Thyroid gland (tissue), 4 donors: ENCODE measurements at regions not wholly inside any gene's neighbourhood (a gene's known extent, or its start where the extent isn't known, plus 50 kb on each side); places are given as distances from the start of the nearest gene placed in this dataset.

Experiments used
- DNase-seq, 2 donors: peaks; one replicate each; pipeline ENCODE4 v3.0.0-alpha.2; 2019
- H3K27ac ChIP-seq, 3 donors: fragments of 200-600 bp; sonication (generic); 1 replicate in 2 of 3; 2 replicates in 1 of 3; pipeline ENCODE4 v1.5.1; 2016 to 2019; ENCODE audit warnings: mild to moderate bottlenecking in 1 of 3, moderate library complexity in 1 of 3
- H3K27me3 ChIP-seq: fragments of 200-600 bp; sonication (generic); one replicate; pipeline ENCODE4 v1.5.1; 2019
- H3K36me3 ChIP-seq, 2 donors: fragments of 200-600 bp; sonication (generic); one replicate each; pipeline ENCODE4 v1.5.1; 2016 to 2019
- H3K4me1 ChIP-seq, 2 donors: fragments of 200-600 bp; sonication (generic); one replicate each; pipeline ENCODE4 v1.5.1; 2017 to 2019
- H3K4me3 ChIP-seq, 3 donors: fragments of 200-600 bp; sonication (generic); replicated peaks in 1 of 3; 1 replicate in 2 of 3; 2 replicates in 1 of 3; pipeline ENCODE4 v1.5.1; 2016; ENCODE audit warnings: mild to moderate bottlenecking in 1 of 3
- H3K9me3 ChIP-seq: fragments of 200-600 bp; sonication (generic); one replicate; pipeline ENCODE4 v1.5.1; 2017
- POLR2A ChIP-seq, 2 donors: fragments of 450-650 bp; IDR thresholded peaks; one replicate each; pipeline ENCODE4 v1.6.1; 2017; ENCODE audit warnings: antibody characterized with exemption in 2 of 2, mild to moderate bottlenecking in 2 of 2, moderate library complexity in 1 of 2
- WGBS, 2 donors: methylation state at CpG; one replicate each; pipeline ENCODE4 v1.1.5; 2017; 5-methylcytosine and 5-hydroxymethylcytosine counted together
- intact Hi-C: fragments of 100-400 bp; cut with DNase I; formaldehyde crosslinking; loops from one replicate; pipeline ENCODE4 v1.15.1; 2023
- TF ChIP-seq, protein P1 (sequence below), 6 experiments: fragments of 200-600 bp in 3 of 6; fragments of 450-650 bp in 3 of 6; sonication (generic) in 3 of 6; IDR thresholded peaks; one replicate each; pipeline ENCODE4 v1.5.1; 2016 to 2019; ENCODE audit warnings: antibody characterized with exemption in 6 of 6, mild to moderate bottlenecking in 2 of 6, inconsistent platforms in 1 of 6, moderate library complexity in 1 of 6

DNA sequence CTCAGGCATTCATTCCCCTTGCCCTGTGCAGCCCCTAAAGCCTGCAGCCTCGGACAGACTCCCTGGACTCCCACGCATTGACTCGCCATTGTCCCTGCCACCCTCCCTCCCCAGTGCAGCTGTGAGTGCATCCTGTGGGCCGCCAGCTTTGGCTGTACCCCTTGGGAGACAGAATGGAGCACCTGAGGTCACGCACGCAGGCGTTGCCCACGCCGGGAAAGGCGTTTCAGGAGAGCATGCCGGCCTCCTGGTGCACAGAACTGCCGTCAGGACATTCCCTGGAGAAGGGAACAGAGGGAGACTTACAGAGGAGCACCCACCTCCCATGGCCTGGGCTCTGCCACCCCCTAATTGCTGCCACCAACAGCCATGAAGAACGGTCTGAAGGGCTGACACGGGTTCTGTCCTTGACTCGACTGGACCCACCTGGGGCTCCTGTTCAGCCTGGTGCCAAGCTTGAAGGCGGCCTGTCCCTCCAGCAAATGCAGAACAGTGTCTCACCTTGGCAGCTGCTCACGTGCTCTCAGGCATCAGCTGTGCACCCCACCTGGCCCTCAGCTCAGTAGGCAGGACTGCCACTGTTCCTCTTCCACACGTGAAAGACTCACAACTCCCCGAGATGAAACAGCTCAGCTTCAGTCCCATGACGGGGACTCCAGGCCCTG lies 503.8 kb downstream of the BRD1 start:
- no peaks in the 10 kb centered on the region for H3K4me1 ChIP-seq
- TF ChIP-seq, protein P1, sequence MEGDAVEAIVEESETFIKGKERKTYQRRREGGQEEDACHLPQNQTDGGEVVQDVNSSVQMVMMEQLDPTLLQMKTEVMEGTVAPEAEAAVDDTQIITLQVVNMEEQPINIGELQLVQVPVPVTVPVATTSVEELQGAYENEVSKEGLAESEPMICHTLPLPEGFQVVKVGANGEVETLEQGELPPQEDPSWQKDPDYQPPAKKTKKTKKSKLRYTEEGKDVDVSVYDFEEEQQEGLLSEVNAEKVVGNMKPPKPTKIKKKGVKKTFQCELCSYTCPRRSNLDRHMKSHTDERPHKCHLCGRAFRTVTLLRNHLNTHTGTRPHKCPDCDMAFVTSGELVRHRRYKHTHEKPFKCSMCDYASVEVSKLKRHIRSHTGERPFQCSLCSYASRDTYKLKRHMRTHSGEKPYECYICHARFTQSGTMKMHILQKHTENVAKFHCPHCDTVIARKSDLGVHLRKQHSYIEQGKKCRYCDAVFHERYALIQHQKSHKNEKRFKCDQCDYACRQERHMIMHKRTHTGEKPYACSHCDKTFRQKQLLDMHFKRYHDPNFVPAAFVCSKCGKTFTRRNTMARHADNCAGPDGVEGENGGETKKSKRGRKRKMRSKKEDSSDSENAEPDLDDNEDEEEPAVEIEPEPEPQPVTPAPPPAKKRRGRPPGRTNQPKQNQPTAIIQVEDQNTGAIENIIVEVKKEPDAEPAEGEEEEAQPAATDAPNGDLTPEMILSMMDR (IDR thresholded peaks at IDR 0.05) = no peak
- TF ChIP-seq POLR2A (IDR thresholded peaks at IDR 0.05) = no peak
- no peak overlapping the region for H3K27ac ChIP-seq
- intact Hi-C loops = no loop called here
- no peak for DNase-seq
- no peaks in the 10 kb centered on the region for H3K9me3 ChIP-seq
- no peaks in the 10 kb centered on the region for H3K27me3 ChIP-seq
- WGBS, 2 donors = 76 to 79% methylated on average over 9 to 17 of the region's 20 CpGs
- H3K4me3 ChIP-seq = no peak overlapping the region
- no peaks in the 10 kb centered on the region for H3K36me3 ChIP-seq

DNA sequence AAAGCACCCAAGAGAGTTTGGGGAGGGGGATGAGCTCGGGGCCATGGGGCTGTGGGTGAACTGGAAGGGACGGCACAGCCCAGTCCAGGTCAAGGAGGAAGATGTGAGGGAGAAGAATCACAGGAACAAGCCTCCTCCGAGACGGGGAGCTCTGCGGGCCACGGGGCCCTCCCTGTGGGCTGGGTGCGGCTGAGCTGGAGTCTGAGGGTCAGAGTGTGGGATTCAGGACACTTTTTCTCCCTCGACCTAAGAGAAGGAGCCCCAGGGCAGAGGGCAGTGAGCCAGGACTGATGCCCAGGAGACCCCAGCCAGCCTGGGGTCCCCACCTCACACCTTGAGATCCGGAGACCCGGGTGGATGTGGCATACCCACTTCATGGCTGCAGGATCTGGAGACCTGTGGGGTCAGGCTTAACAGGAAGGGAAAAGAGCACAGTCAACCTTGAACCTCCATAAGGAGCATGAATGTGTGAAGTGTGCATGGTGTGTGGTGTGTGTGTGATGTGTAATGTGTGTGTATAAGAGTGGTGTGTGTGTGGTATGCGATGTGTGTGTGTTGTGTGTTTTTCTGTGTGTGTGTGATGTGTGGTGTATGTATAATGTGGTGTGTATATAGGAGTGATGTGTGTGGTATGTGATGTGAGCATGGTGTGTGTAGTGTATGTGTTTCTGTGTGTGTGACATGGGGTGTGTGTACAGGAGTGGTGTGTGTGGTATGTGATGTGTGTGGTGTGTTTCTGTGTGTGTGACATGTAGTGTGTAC lies 504.6 kb downstream of the BRD1 start:
- 78 to 82% methylated on average over 10 to 11 of the region's 11 CpGs for WGBS, 2 donors
- no peak for TF ChIP-seq POLR2A (IDR thresholded peaks at IDR 0.05)
- TF ChIP-seq, protein P1 (IDR thresholded peaks at IDR 0.05) = no peak
- intact Hi-C loops = no loop called here
- no peaks in the 10 kb centered on the region for H3K9me3 ChIP-seq
- H3K27ac ChIP-seq = no peak overlapping the region
- H3K4me3 ChIP-seq = no peak overlapping the region
- no peaks in the 10 kb centered on the region for H3K4me1 ChIP-seq
- H3K36me3 ChIP-seq = no peaks in the 10 kb centered on the region
- no peak for DNase-seq
- no peaks in the 10 kb centered on the region for H3K27me3 ChIP-seq

DNA sequence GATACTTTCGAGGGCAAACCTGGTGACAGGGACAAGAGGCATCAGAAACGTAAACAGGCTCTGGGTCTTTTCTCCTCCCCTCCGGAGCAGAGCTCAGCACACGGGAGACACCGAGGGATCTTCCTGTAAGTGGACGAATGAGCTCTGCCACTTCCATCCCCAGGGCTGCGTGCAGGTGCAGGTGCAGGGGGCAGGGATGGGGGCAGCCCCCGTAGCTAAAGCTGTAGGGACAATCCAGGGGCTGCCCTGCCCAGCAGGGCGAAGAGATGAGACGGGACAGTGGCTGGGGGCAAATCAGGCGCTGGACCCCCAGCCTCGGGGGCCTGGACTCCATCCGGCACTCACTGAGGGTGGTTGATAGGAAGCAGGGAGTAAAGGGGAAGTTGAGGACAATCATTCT lies 505.4 kb downstream of the BRD1 start:
- Histone ChIP-seq H3K27me3 (no peaks in the 10 kb centered on the region), H3K9me3 (no peaks in the 10 kb centered on the region), H3K36me3 (no peaks in the 10 kb centered on the region), H3K4me3 (no peak overlapping the region), H3K27ac (no peak overlapping the region), H3K4me1 (no peaks in the 10 kb centered on the region)
- intact Hi-C loops = no loop called here
- WGBS, 2 donors = 66 to 69% methylated on average over 13 of the region's 13 CpGs
- DNase-seq = no peak
- TF ChIP-seq, protein P1 (IDR thresholded peaks at IDR 0.05) = no peak
- no peak for TF ChIP-seq POLR2A (IDR thresholded peaks at IDR 0.05)

DNA sequence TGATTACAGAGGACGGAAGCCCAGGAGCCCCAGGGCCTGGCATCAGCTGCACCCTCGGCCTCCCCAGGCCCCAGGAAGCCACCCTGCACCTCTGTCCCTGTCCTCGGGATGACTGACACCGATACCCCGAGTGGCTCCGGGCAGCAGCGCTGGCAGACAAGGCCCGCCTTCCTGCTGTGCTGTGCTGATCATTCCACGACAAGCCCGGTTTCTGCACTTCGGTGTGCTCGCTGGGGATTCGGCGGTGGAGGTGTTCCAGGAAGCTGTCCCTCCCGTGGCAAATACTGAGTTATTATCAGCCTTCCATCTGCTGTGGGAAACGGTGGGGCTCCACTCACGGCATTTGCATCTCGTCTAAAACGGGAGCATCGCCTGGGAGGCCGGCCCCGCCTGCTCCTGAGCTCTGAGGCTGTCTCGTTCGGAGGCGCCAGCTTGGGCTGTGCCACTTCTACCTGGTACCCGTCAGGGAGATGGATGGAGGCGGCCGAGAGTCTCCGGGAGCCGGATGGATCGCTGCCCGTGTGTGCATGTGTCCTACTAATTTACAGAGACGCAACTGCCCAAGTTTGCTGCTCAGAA lies 506.1 kb downstream of the BRD1 start:
- no peaks in the 10 kb centered on the region for H3K4me1 ChIP-seq
- no peak for DNase-seq
- H3K36me3 ChIP-seq = no peaks in the 10 kb centered on the region
- no peak overlapping the region for H3K4me3 ChIP-seq
- no peak overlapping the region for H3K27ac ChIP-seq
- H3K27me3 ChIP-seq = no peaks in the 10 kb centered on the region
- intact Hi-C loops = no loop called here
- no peaks in the 10 kb centered on the region for H3K9me3 ChIP-seq
- 77 to 84% methylated on average over 15 to 22 of the region's 33 CpGs for WGBS, 2 donors
- TF ChIP-seq, protein P1 (IDR thresholded peaks at IDR 0.05) = no peak
- TF ChIP-seq POLR2A (IDR thresholded peaks at IDR 0.05) = no peak
